ENCODE measurements at regions not wholly inside any gene's neighbourhood (a gene's known extent, or its start where the extent isn't known, plus 50 kb on each side); places are given as distances from the start of the nearest gene placed in this dataset.

DNA sequence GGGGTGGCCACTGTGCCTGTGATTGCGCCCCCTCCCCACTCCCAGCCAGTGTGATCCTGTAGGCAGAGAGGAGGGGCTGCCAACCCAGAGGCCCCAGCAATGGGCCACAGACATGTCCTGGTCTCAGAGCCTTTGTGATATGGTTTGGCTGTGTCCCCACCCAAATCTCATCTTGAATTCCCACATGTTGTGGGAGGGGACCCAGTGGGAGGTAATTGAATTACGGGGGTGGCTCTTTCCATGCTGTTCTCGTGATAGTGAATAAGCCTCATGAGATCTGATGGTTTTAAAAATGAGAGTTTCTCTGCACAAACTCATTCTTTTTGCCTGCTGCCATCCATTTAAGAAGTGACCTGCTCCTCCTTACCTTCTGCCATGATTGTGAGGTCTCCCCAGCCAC is 56.8 kb upstream of the ZNF469 start:
- no peak for DNase-seq

DNA sequence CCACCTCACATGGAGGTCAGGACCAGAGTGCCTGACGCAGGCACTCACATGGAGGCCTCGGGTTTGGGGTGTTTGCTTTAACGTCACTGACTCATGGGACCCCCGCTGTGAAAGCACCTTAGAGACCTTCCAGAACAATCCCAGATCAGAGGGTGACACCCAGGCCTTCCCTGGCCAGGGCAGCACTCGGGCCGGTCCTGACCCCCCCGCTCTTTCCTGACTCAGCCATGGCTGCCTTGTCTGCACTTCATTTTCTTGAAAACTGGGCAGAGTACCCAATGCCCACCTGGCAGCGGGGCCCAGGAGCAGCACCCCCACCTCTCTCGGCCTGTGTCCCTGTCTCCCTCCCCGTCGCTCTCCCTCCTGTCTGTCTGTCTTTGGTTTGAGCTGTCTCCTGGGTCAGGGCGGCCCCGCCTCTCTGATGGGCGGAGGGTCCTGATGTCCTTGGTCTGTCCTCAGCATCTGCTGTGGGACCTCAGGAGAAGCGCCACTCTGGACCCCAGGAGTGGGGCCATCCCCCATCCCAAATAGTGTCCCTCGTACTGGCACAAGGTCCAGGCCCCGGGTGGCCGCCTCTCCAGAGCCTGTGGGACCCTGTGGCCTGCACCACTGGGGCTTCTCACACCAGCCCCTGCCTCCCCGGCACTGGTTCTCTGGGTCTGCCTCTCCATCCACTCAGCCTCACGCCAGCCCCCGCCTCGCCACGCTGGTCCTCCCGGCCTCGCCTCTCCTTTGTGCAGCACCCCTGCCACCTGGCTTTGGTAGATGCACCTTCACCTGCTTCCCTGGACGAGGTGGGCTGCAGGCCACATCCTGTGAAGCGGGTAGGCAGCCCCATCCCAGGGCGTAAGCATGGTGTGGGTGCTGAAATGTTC is 55.9 kb upstream of the ZNF469 start:
- no peak for DNase-seq

DNA sequence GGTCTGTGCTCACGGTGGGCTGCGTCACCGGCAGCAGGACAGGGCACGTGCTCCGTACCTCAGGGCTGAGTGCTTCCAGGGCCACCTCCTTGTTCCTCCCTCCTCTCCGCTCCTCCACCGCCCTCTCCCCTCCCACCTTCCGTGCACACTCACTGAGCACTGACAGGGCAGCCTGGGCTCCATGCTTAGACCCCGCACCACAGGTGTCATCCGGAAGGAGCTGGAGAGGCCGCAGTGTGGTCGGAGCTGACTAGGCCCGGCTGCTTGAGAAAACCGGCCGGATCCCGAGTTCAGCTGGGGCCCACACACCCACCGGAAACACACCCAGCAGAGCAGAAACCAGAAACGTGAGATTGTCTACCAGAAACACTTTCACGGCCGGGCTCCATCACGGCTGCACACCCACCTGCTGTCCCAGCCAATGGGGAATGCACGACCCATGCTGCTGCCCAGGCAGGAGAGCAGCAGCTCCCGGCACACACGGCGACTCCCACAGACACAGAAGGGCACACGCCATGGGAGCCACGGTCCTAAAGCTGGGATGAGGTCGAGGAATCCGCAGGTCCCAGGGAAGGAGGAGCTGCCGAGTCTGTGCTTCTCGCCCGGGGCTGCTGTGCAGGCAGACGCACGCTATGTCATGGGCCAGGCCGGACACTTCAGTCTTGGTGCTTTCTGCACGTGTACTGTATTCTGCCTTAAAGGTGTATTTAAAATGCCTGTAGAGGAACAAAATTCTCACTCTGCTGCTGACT is 55.0 kb upstream of the ZNF469 start:
- no peak for DNase-seq

DNA sequence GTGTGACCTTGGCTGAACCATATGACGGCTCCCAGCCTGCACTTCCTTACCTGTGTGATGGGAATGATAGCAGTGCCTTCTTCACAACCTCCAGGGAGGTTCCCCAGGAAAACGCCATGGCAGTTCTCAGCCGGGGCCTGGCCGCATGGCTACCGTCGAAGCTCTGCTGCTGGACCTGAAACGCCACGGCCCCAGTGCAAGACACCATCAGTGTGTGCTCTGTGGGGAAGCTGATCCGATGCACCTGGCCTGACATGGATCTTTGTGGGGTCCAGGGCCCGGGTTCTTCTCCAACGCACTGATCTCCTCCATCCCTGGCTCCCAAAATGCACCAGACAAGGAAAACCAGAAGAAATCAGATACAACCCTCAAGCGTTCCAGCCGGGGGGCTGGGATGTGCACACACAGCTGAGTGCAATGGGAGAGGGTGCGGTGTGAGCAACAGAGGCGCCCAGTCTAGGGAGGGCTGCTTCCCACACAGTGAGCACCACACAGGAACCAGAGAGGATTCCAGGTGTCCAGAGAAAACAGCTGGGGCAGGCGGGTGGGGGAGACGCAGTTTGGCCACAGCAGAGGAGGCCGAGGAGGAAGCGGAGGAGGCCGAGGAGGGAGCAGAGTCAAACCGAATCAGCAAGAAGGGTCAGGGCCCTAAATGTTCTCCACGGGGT is 54.3 kb upstream of the ZNF469 start:
- DNase-seq = no peak

- DNase-seq = no peak
Measured at GRCh38 chr16:88329726-88330700, 52.7 kb upstream of the ZNF469 start.

DNA sequence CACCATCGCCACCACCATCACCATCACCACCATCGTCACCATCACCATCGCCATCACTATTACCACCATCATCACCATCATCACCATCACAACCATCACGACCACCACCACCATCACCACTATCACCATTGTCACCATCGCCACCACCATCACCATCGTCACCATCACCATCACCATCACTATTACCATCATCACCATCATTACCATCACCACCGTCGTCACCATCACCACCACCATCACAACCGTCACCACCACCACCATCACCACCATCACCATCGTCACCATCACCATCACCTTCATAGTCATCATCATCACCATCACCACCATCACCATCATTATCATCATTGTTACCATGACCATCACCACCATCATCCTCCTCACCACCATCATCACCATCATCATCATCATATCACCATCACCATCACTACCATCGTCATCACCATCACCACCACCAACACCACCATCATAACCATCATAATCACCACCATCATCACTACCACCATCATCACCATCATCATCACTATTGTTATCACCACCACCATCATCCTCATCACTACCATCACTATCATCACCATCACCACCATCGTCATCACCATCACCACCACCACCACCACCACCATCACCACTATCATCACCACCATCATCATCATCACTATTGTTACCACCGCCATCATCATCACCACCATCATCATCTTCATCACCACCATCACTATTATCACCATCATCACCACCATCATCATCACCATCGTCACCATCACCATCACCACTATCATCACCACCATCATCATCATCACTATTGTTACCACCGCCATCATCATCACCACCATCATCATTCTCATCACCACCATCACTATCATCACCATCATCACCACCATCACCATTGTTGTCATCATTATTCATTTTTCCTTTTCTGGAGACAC is 51.5 kb upstream of the ZNF469 start:
- DNase-seq = no peak

GRCh38 chr16:88331989-88332920 is 50.5 kb upstream of the ZNF469 start:
- no peak for DNase-seq

- DNase-seq = peak; percentile 74
Measured at GRCh38 chr16:88332921-88333825, 49.6 kb upstream of the ZNF469 start.

Measured in OCI-M1 (cell line).